ENCODE measurements at regions not wholly inside any gene's neighbourhood (a gene's known extent, or its start where the extent isn't known, plus 50 kb on each side); places are given as distances from the start of the nearest gene placed in this dataset.
A peak's percentile ranks its signal among the peaks of the same experiment; 100 is the strongest.

DNA sequence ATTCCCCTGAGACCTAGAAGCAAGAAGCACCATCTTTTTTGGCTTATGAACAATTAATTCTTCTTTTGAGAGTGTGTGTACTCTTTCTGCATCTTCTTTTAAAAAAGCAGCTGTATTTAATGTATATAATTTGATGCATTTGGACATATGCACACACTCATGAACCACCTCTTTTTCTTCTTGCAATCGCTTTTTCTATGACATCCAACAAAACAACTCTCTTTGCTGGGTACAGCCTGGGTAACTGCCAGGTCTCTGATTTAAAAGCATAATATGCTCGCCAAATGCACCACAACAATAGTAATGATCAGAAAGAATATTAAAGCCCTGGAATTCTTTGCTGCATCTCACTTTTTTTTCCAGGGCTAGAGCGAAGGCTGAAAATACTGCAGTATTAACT, 97.3 kb downstream of the HAPSTR1 start:
- DNase-seq: no peak

DNA sequence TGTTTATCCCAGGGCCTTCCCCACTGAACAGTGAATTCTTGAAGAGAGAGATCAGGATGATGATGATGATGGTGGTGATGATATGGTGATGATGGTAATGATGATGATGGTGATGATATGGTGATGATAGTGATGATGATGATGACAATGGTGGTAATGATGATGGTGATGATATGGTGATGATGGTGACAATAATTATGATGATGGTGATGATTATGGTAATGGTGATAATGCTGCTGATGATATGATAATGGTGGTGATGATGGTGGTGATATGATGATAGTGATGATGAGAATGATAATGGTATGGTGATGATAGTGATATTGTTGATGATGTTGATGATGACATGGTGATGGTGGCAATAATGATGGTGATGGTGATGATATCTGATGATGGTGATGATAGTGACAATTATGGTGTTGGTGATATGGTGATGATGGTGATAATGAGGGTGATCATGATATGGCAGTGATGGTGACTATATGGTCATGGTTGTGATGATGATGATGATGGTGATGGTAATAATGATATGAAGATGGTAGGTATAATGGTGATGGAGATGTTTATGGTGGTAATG, 99.9 kb downstream of the HAPSTR1 start:
- DNase-seq: no peak

DNA sequence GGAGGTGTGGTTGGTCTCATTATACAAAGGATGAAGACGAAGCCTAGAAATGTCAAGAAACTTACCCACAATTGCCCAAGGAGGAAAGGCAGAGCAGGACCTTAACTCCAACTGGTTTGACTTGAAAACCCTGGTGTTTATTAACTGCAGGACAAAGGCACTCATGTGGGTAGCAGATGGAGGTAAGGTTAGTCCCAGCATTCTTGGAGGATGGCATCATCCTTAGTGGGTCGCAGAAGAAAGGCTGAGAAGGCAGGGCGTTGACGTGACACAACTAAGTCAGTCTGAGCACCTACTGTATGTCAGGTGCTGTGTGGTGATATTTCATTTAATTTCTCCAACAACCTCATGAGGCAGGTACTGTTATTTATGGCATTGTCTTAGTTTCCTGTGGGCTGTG, 101.3 kb downstream of the HAPSTR1 start:
- DNase-seq: no peak

DNA sequence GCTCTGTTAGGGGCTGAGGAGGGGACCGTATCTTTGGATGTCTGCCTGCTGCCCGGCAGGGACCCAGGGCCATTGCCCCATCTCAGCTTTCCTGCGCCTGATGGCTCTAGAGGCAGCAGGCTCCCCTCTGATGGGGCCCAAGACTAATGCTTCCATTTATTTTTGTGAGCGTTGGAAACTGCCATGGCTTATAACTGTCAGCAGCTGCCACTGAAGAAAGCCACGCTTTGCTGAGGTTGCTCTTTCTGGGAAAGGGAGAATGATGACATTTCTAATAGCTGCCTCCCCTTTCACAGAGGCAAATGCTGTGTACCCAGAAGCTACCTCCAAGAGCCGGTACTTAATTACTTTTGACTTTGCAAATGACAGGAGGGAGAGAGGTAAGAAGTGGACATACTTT, 103.8 kb downstream of the HAPSTR1 start:
- DNase-seq: no peak

DNA sequence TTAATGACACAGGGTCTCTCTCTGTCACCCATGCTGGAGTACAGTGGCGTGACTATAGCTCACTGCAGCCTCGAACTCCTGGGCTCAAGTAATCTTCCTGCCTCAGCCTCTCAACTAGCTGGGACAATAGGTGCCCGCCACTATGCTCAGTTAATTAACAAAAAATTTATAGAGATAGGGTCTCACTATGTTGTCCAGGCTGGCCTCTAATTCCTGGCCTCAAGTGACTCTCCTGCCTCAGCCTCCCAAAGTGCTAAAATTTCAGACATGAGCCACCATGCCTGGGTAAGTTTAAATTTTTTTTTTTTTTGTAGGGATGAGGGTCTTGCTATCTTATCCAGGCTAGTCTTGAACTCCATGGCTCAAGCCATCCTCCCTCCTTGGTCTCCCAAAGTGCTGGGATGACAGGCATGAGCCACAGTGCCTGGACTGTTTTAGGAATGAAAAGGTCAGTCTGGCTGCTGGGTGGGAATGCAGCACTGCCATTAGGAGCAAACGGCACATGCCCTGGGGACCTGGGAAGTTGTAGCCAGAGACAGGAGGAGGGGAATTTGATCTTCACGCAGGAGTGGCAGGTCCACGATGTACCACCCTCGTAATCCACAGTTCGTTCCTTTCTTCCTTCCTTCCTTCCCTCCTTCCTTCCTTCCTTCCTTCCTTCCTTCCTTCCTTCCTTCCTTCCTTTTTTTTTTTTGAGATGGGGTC, 106.7 kb downstream of the HAPSTR1 start:
- no peak for DNase-seq

DNA sequence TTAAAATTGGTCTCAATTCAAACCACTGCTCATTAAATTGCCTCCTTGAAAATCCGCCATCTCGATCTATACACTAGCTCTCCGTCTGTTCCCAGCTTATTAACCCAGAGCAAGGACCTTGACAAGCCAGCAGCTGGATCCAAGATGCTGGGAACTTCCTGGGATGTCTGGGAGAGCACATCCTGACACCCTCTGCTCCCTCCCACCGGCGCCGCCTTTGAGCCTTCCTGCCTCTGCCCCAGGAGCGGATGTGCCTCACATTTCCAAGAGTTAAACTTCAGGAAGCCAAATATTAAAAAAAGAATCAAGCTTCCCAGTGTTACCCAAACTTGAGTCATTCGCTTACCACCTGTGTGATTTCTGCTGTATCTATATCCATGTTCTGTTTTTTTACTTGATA, 107.9 kb downstream of the HAPSTR1 start:
- DNase-seq: no peak

DNA sequence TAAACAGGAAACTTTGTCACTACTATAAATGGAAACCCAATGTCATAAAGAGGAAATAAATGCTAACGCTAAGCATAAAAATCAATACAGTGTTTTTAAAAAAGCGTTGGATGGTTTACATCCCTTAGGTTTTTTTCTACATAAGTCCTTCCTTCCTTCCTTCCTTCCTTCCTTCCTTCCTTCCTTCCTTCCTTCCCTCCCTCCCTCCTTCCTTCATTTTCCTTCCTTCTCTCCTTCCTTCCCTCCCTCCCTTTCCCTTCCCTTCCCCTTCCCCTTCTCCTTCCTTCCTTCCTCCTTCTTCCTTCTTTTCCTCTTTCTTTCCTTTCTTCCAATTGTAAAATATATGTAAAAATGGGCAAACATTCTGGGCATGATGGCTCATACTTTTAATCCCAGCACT, 108.3 kb downstream of the HAPSTR1 start:
- DNase-seq: no peak

DNA sequence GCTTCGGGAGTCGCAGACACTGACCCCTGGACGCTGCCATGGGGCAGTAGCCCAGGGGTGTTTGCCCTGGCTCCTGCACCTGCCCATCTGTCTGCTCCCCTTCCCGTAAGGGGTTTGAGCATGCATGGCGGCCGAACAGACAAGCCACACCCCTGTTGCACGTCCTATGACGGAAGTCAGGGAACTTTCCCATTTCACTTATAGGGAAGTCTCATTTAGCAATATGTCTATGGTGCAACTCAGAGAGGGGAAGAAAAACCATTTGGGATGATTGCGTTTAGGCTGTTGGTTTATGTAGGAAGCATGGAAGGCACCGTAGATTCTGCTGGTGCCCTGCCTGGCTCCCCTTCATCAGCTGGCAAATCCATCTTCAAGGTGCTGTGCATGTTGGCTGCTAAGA, 112.5 kb downstream of the HAPSTR1 start:
- no peak for DNase-seq

DNA sequence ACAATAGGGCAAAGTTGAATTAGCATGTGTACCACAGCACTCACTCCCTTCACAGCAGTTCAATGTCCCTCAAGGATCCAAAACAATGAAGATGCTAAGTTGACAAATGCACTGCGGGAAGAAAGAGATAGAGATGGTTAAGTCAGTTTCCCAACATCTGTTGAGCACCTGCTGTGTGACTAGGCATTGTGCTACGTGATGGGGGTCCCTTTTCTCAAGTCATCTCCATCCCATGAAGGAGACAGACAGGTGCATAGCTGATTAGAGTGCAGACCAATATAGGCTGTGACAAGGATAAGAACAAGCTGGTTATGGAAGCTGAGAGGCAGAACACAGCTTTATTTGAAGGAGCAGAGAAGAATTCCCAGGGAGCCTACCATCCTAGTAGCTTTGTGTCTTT, 114.2 kb downstream of the HAPSTR1 start:
- DNase-seq: no peak

DNA sequence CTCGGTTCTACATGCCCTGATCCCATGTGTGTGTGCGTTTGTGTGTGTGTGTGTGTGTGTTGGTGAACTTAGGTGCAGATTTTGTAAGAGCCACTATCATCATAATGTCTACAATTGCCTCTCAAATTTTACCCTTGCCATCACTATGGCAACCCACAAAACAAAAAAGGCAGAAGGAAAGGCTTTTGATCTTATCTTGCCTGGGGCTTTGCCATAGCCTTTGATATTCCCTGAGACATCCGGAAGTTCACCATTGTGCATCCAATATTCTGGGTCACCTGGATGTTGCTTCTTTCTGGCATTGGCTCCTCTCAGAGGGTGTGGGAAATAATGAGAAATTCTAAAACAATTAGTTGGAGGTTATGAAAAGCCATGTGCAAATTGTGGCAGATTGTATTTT, 114.7 kb downstream of the HAPSTR1 start:
- no peak for DNase-seq

DNA sequence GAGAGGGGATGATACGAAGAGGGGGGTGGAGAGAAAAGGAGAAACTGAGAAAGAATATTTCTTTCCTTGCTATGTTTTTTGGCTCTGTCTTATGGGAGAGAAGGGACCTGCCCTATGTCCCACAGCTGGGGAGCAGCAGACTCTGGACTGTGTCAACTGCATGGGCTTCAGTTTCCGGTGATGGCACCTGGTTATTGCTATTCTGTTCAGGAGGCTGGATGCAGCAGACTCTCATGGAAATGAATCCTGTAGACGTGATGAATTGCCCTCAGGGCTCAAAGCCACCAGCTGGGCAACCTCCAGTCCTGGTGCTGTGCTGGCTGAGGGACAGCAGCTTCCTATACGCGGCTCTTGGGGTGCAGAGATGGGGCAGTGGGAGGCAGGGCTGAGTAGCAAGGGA, 121.2 kb downstream of the HAPSTR1 start:
- DNase-seq: no peak

DNA sequence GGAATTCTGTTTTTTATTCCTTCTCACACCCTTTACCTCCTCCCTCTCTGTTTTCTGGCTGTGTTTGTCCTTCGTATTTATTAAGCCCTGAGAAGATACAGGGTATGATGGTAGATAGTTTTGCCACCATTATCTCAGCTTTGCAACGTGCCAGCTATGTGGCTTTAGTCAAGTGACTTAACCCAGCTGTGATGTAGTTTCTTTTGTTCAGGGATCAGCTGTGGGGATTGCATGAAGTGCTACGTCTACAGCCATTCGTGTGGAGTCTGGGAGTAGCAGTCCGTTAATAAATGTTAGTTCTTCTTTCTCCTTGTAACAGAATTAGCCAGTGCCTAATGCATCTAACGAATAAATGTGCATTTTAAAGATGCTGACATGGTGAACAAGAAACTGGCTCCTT, 128.4 kb downstream of the HAPSTR1 start:
- no peak for DNase-seq

DNA sequence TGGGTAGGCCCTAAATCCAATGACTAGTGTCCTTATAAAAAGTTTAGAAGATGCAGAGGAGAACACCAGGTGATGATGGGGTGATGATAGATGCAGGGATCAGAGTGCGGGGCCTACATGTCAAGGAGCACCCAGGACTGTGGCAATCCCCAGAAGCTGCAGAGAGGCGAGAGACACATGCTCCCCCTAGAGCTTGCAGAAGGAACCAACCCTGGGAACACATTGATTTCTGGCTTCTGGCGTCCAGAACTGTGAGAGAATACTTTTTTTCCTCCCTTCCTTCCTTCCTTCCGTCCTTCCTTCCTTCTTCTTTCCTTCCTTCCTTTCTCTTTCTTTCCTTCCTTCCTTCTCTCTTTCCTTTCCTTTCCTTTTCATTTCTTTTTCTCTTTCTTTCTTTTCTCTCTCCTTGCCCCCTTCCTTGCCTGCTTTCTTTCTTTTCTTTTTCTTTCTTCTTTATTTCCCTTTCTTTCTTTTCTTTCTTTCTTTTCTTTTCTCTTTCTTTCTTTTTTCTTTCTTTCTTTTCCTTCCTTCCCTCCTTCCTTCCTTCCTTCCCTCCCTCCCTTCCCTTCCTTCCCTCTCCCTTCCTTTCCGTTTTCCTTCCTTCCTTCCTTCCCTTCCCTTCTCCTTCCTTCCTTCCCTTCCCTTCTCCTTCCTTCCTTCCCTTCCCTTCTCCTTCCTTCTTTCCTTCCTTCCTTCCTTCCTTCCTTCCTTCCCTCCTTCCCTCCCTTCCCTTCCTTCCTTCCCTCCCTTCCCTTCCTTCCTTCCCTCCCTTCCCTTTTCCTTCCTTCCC, 134.3 kb downstream of the HAPSTR1 start:
- peak in 1 of 2 experiments; percentile 13 for DNase-seq

DNA sequence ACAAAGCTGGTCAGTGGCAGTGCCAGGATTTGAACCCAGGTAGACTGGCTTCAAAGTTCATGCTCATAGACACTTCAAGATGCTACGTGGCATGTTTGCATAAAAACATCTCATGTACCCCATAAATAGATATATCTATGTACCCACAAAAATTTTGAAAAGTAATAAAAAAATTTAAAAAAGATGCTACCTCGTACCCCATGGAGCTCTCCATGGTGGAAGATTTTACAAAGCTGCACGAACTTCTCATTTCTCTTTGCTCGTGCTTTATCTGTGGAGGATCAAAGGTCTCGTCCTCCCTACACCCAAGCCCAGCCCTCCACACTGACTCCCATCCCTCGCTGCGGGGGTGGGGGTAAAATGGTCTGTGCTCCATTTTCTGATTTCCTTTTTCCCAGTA, 135.5 kb downstream of the HAPSTR1 start:
- no peak for DNase-seq

DNA sequence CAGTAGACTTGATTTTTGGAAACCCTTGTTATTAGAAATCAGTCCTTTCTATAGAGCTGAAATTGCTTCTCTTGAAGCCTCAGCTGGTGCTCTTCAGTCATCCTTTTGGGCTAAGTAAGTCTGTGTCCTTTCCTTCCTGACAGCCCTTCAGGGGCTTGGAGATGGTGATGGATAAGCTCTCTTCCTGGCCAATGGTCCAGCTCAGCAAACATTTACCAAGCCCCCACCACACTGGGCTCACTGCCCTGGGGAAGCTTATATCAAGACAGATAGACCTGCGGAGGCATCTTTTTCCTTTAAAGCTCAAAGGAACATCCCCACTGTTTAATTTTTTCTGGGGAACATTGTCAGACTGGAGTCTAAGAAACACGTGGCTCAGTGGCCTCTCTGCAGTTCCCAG, 139.6 kb downstream of the HAPSTR1 start:
- no peak for DNase-seq

DNA sequence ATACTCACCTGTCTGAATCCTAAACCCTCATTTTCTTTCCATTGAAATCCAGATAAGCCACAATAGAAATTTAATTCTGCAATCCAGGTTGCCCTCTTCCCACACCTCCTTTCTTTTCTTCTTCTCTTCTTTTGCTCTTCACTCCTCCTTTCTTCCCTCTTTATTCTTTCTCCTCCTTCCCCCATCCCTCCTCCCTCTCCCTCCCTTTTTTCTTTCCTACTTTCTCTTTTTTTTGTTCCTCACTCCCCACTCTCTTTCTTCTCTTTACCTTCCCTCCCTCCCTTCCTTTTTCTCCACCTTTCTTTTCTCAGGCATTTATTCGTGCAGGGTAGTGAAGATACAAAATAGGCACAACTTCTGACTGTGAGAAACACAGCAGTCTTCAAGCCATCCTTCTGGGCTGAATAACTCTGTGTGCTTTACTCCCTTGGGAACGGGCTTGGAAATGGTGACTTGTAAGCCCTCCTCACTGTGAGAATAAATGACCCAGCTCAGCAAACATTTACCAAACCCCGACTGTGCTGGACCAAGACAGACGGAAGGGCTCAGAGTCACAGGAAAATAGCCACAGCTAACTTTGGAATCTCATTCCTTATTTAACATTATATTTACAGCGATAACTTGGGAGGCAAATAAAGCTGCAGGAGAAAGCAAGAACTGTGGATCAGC, 140.8 kb downstream of the HAPSTR1 start:
- no peak for DNase-seq

DNA sequence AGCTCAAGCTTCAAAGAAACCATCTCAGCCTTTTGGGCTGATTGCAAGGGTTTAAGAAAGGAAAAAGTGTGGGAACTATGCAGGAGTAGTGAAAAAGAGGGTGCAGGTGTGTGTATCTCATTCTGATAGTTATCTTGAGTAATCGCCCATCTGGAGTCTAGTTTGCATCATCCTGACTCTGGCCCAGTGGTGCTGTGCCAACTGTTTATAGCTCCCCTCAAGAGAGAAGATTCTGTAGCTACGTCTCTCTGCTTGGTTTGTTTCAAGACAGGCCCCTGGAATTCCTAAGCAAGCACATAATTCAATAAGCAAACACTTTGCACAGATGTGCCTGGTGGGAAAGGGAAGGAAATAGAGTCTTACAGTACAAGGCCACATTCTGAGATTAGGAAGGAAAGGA, 144.4 kb downstream of the HAPSTR1 start:
- DNase-seq: no peak

DNA sequence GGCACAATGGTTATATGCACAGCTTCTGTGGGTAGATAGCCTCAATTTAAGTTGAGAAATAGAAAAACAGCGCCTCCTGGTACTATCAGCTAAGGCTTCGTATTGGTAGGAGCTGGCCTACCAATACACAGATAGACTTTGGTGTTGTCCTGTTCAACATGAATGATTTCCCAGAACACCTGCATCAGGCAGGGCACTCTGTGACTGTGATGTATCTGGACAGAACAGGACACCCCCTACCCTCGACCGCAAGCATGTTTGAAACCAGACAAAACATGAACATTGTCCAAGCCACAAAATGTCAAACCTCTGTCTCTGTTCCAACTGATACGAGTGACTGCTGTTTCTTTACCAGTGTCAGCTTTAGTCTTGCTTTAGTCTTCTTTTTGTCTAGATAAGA, 144.9 kb downstream of the HAPSTR1 start:
- DNase-seq: no peak

DNA sequence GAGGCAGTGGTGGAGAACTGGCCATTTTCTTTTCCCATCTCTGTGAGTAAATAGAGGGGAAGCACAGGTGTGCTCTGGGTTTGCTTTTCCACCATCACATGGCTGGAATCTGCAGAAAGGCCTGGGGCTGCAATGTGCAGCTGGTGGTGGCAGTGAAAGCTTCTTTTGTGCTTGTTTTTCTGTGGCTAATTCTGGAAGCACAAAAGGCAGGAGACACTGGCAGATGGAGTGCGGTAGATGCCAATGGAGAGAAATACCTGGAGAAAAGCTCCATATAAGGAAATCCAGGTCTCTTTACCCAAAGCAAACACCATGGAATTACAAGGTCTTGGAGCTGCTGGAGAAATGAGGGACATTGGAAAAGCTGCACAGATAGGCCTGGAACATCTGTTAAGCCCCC, 146.9 kb downstream of the HAPSTR1 start:
- no peak for DNase-seq

DNA sequence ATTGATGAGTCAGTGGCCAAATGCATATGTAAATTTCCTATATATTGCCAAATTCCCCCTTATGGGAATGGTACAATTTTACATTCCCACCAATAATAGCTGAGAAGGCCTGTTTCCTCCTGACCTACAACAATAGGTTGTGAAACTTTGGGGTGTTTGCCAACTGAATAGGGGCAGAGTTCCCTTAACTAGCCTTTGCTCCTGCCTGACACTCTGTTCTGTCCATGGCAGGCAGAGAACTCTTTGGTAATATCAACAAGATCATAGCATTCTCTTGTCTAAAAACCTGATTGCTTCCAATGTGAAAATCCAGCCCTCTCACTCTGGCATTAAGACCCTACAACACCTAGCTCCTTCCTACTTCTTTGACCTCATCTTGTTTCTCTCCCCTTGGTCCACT, 149.7 kb downstream of the HAPSTR1 start:
- DNase-seq: no peak

DNA sequence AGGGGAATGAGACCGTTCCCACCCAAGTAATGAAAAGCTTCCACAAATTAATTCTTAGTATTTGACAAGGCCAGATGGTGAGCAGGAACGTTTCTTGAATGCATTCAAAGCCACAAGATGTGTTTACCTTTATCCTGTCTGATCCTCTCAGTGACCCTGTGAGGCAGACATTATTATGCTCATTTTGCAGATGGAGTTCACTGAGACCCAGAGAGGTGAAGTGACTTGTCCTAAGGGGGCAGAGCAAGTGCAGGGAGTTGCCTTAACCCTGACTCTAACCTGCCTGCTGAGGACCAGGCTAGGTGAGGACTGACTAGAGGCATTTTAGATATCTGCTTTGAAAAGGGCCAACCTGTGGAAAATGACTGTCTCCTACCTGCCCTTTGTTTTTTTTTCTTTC, 156.7 kb downstream of the HAPSTR1 start:
- DNase-seq: no peak

DNA sequence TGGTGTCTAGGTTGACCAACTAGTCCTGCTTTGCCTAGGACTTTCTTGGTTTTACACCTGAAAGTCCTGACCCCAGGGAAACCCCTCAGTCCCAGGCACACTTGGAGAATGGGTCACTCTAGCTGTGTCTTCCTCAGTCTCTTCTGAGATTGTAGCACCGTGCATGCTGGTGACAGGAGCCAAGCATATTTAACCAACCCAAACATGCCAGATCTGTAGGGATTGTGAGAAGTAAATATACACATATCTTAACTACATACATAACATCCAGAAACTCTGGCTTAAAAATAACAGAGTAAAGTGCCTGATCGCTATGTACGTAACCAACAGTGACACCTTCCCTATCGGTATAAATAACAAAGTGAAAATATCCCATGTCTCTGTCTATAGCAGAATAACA, 158.1 kb downstream of the HAPSTR1 start:
- DNase-seq: no peak

DNA sequence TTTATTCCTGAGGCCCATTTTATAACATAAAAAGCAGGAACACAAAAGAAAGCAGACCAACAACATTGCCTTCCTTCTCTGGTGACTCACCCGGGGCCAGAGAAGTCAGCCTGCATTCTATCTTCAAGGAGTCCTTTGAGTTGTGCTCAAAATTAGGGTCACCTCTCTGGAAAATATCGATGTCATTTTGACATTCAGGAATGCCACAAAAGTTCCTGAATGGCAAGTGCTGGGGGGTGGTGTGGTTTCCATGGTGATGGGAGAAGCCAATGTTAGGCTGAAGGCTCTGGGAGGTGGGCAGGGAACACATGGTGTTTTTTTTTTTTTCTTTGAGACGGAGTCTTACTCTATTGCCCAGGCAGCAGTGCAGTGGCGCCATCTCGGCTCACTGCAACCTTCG, 159.6 kb downstream of the HAPSTR1 start:
- no peak for DNase-seq

DNA sequence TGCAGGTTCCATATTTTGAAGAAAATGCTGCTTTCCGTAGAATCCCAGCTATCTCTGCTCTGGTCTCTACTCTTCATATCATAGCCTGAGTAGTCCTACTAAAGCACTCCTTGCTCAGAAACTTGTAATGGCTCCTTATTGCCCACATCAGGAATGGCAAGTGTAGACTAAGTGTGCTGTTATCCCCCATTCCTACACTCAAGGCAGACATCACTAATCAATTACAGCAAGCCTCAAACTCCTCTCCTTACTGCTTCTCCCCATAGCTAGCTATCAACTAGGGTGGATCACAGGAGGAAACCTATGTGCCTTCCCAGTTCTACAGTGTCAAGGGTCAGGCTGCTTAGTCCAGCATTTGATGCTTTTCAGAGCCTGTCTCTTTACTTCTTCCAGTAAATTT, 163.4 kb downstream of the HAPSTR1 start:
- DNase-seq: no peak

Measured in NCI-H526 (cell line).